Activated naive CD8-positive, alpha-beta T cell treated with anti-CD3 and anti-CD28 coated beads for 36 hours (primary cell): ENCODE measurements at regions not wholly inside any gene's neighbourhood (a gene's known extent, or its start where the extent isn't known, plus 50 kb on each side); places are given as distances from the start of the nearest gene placed in this dataset.
"Not testable (repeated sequence)": the region's sequence is repeated elsewhere in the genome, so short reads cannot be mapped to it uniquely, and the experiment has no call there.

Experiments used
- DNase-seq: peaks from one replicate; pipeline ENCODE4 v3.0.0; 2021
- H3K27ac Mint-ChIP-seq: one replicate; pipeline ENCODE4 v1.8.0; 2022; ENCODE audit warnings: mild to moderate bottlenecking, moderate library complexity, mixed read lengths
- H3K27me3 Mint-ChIP-seq: one replicate; pipeline ENCODE4 v1.8.0; 2022; ENCODE audit warnings: mild to moderate bottlenecking, mixed read lengths
- H3K36me3 Mint-ChIP-seq: one replicate; pipeline ENCODE4 v1.8.0; 2021; ENCODE audit warnings: mild to moderate bottlenecking, mixed read lengths
- H3K4me1 Mint-ChIP-seq: one replicate; pipeline ENCODE4 v1.8.0; 2021; ENCODE audit warnings: mixed read lengths
- H3K4me3 Mint-ChIP-seq: one replicate; pipeline ENCODE4 v1.8.0; 2022; ENCODE audit warnings: mild to moderate bottlenecking, moderate library complexity, mixed read lengths
- H3K9me3 Mint-ChIP-seq: one replicate; pipeline ENCODE4 v1.8.0; 2022; ENCODE audit warnings: mixed read lengths

GRCh38 chr5:33205727-33206410 lies 234.9 kb upstream of the TARS1 start:
- no peaks in the 10 kb centered on the region for H3K36me3 Mint-ChIP-seq
- no peaks in the 10 kb centered on the region for H3K4me1 Mint-ChIP-seq
- H3K4me3 Mint-ChIP-seq = no peak overlapping the region
- no peak for DNase-seq
- H3K27me3 Mint-ChIP-seq = no peaks in the 10 kb centered on the region
- H3K9me3 Mint-ChIP-seq = no peaks in the 10 kb centered on the region
- no peak overlapping the region for H3K27ac Mint-ChIP-seq

- no peaks in the 10 kb centered on the region for H3K4me1 Mint-ChIP-seq
- no peaks in the 10 kb centered on the region for H3K27me3 Mint-ChIP-seq
- H3K9me3 Mint-ChIP-seq = no peaks in the 10 kb centered on the region
- DNase-seq = no peak
- H3K4me3 Mint-ChIP-seq = no peak overlapping the region
- H3K27ac Mint-ChIP-seq = no peak overlapping the region
- H3K36me3 Mint-ChIP-seq = no peaks in the 10 kb centered on the region
Observed at GRCh38 chr5:33206962-33207506, 233.7 kb upstream of the TARS1 start.

GRCh38 chr5:33209252-33209651 lies 231.5 kb upstream of the TARS1 start:
- Mint-ChIP-seq H3K36me3 (no peaks in the 10 kb centered on the region), H3K4me1 (no peaks in the 10 kb centered on the region), H3K27me3 (no peaks in the 10 kb centered on the region), H3K9me3 (no peaks in the 10 kb centered on the region), H3K27ac (no peak overlapping the region), H3K4me3 (no peak overlapping the region)
- no peak for DNase-seq

GRCh38 chr5:33210221-33210620 lies 230.5 kb upstream of the TARS1 start:
- not testable (repeated sequence) for H3K27ac Mint-ChIP-seq, H3K4me3 Mint-ChIP-seq, H3K27me3 Mint-ChIP-seq, H3K36me3 Mint-ChIP-seq, DNase-seq, H3K4me1 Mint-ChIP-seq, H3K9me3 Mint-ChIP-seq

GRCh38 chr5:33210978-33211377 lies 229.8 kb upstream of the TARS1 start:
- Mint-ChIP-seq H3K36me3 (no peaks in the 10 kb centered on the region), H3K9me3 (no peaks in the 10 kb centered on the region), H3K27ac (no peak overlapping the region), H3K4me1 (no peaks in the 10 kb centered on the region), H3K4me3 (no peak overlapping the region), H3K27me3 (no peaks in the 10 kb centered on the region)
- DNase-seq = no peak

GRCh38 chr5:33212439-33212838 lies 228.3 kb upstream of the TARS1 start:
- Mint-ChIP-seq H3K4me1 (no peaks in the 10 kb centered on the region), H3K27me3 (no peaks in the 10 kb centered on the region), H3K27ac (no peak overlapping the region), H3K4me3 (no peak overlapping the region), H3K36me3 (no peaks in the 10 kb centered on the region), H3K9me3 (no peaks in the 10 kb centered on the region)
- no peak for DNase-seq

GRCh38 chr5:33212900-33213299 lies 227.9 kb upstream of the TARS1 start:
- Mint-ChIP-seq H3K4me1 (no peaks in the 10 kb centered on the region), H3K27ac (no peak overlapping the region), H3K4me3 (no peak overlapping the region), H3K9me3 (no peaks in the 10 kb centered on the region), H3K27me3 (no peaks in the 10 kb centered on the region), H3K36me3 (no peaks in the 10 kb centered on the region)
- no peak for DNase-seq

- no peak for DNase-seq
- no peak overlapping the region for H3K27ac Mint-ChIP-seq
- no peaks in the 10 kb centered on the region for H3K27me3 Mint-ChIP-seq
- H3K9me3 Mint-ChIP-seq = no peaks in the 10 kb centered on the region
- H3K4me1 Mint-ChIP-seq = no peaks in the 10 kb centered on the region
- H3K36me3 Mint-ChIP-seq = no peaks in the 10 kb centered on the region
- H3K4me3 Mint-ChIP-seq = no peak overlapping the region
Observed at GRCh38 chr5:33223563-33224284, 217.0 kb upstream of the TARS1 start.

GRCh38 chr5:33224285-33224961 lies 216.3 kb upstream of the TARS1 start:
- Mint-ChIP-seq H3K36me3 (no peaks in the 10 kb centered on the region), H3K27ac (no peak overlapping the region), H3K4me1 (no peaks in the 10 kb centered on the region), H3K9me3 (no peaks in the 10 kb centered on the region), H3K4me3 (no peak overlapping the region), H3K27me3 (no peaks in the 10 kb centered on the region)
- DNase-seq = no peak

- Mint-ChIP-seq H3K36me3 (no peaks in the 10 kb centered on the region), H3K27me3 (no peaks in the 10 kb centered on the region), H3K27ac (no peak overlapping the region), H3K9me3 (no peaks in the 10 kb centered on the region), H3K4me1 (no peaks in the 10 kb centered on the region), H3K4me3 (no peak overlapping the region)
- DNase-seq = no peak
Observed at GRCh38 chr5:33227247-33227646, 213.5 kb upstream of the TARS1 start.

GRCh38 chr5:33227746-33228145 lies 213.0 kb upstream of the TARS1 start:
- Mint-ChIP-seq H3K27me3 (no peaks in the 10 kb centered on the region), H3K36me3 (no peaks in the 10 kb centered on the region), H3K27ac (no peak overlapping the region), H3K9me3 (no peaks in the 10 kb centered on the region), H3K4me1 (no peaks in the 10 kb centered on the region), H3K4me3 (no peak overlapping the region)
- no peak for DNase-seq

- Mint-ChIP-seq H3K27ac (no peak overlapping the region), H3K36me3 (no peaks in the 10 kb centered on the region), H3K4me3 (no peak overlapping the region), H3K4me1 (no peaks in the 10 kb centered on the region), H3K27me3 (no peaks in the 10 kb centered on the region), H3K9me3 (no peaks in the 10 kb centered on the region)
- DNase-seq = no peak
Observed at GRCh38 chr5:33228149-33228548, 212.6 kb upstream of the TARS1 start.

GRCh38 chr5:33229216-33229615 lies 211.5 kb upstream of the TARS1 start:
- Mint-ChIP-seq H3K27me3 (no peaks in the 10 kb centered on the region), H3K4me1 (no peaks in the 10 kb centered on the region), H3K36me3 (no peaks in the 10 kb centered on the region), H3K9me3 (no peaks in the 10 kb centered on the region), H3K27ac (no peak overlapping the region), H3K4me3 (no peak overlapping the region)
- DNase-seq = no peak

- no peak overlapping the region for H3K27ac Mint-ChIP-seq
- no peak for DNase-seq
- H3K27me3 Mint-ChIP-seq = no peaks in the 10 kb centered on the region
- no peaks in the 10 kb centered on the region for H3K9me3 Mint-ChIP-seq
- H3K4me1 Mint-ChIP-seq = peaks cover 3% of the 10 kb centered on the region
- no peak overlapping the region for H3K4me3 Mint-ChIP-seq
- H3K36me3 Mint-ChIP-seq = no peaks in the 10 kb centered on the region
Observed at GRCh38 chr5:33230467-33231078, 210.2 kb upstream of the TARS1 start.

GRCh38 chr5:33231214-33231710 lies 209.5 kb upstream of the TARS1 start:
- Mint-ChIP-seq H3K27ac (no peak overlapping the region), H3K36me3 (no peaks in the 10 kb centered on the region), H3K4me3 (no peak overlapping the region), H3K4me1 (peaks cover 8% of the 10 kb centered on the region), H3K9me3 (no peaks in the 10 kb centered on the region), H3K27me3 (no peaks in the 10 kb centered on the region)
- no peak for DNase-seq
